ENCODE measurements at regions not wholly inside any gene's neighbourhood (a gene's known extent, or its start where the extent isn't known, plus 50 kb on each side); places are given as distances from the start of the nearest gene placed in this dataset.

GRCh38 chr2:122864728-122865127 lies 1109.3 kb downstream of the TSN start:
- Histone ChIP-seq H3K4me1 (ENCODE audit: low read length) (peaks cover 32% of the 10 kb centered on the region), H4K20me1 (ENCODE audit: insufficient read depth, low read length) (no peaks in the 10 kb centered on the region), H3K79me2 (ENCODE audit: low read length) (no peaks in the 10 kb centered on the region), H3K36me3 (replicated peaks; ENCODE audit: low read depth, low read length) (peaks cover 3% of the 10 kb centered on the region), H3K27me3 (ENCODE audit: low read depth, low read length) (no peaks in the 10 kb centered on the region), H3K9ac (ENCODE audit: low read length) (0 out of 2 replicates have a peak overlapping the region, but pooled peaks have one; percentile 42), H3K27ac (ENCODE audit: low read length) (peak overlapping the region; percentile 84; the same call in 1 of the 2 replicates), H3K9me3 (ENCODE audit: insufficient read depth, low read length) (peaks cover 5% of the 10 kb centered on the region; the same call in 1 of the 2 replicates), H2AFZ (ENCODE audit: low read depth, low read length) (no peak overlapping the region), H3K4me2 (ENCODE audit: low read length) (peak overlapping the region; percentile 85; the same call in 1 of the 2 replicates), H3K4me3 (ENCODE audit: low read length) (no peak overlapping the region)
- TF ChIP-seq CTCF (IDR thresholded peaks at IDR 0.05; ENCODE audit: low read depth, low read length), result no peak
- TF ChIP-seq EZH2phosphoT487 (IDR thresholded peaks at IDR 0.05; ENCODE audit: low read depth), result no peak

- peaks cover 5% of the 10 kb centered on the region; the same call in 1 of the 2 replicates for H3K9me3 ChIP-seq (ENCODE audit: insufficient read depth, low read length)
- H4K20me1 ChIP-seq (ENCODE audit: insufficient read depth, low read length), result no peaks in the 10 kb centered on the region
- H3K4me3 ChIP-seq (ENCODE audit: low read length), result no peak overlapping the region
- H3K27ac ChIP-seq (ENCODE audit: low read length), result no peak overlapping the region
- TF ChIP-seq CTCF (IDR thresholded peaks at IDR 0.05; ENCODE audit: low read depth, low read length) (no peak), EZH2phosphoT487 (IDR thresholded peaks at IDR 0.05; ENCODE audit: low read depth) (no peak)
- no peak overlapping the region for H2AFZ ChIP-seq (ENCODE audit: low read depth, low read length)
- H3K36me3 ChIP-seq (replicated peaks; ENCODE audit: low read depth, low read length), result peaks cover 3% of the 10 kb centered on the region
- no peaks in the 10 kb centered on the region for H3K79me2 ChIP-seq (ENCODE audit: low read length)
- no peaks in the 10 kb centered on the region for H3K27me3 ChIP-seq (ENCODE audit: low read depth, low read length)
- no peak overlapping the region for H3K9ac ChIP-seq (ENCODE audit: low read length)
- no peak overlapping the region for H3K4me2 ChIP-seq (ENCODE audit: low read length)
- peaks cover 32% of the 10 kb centered on the region for H3K4me1 ChIP-seq (ENCODE audit: low read length)
These were observed 1110.6 kb downstream of the TSN start for GRCh38 chr2:122866095-122866494.

- H3K36me3 ChIP-seq (replicated peaks; ENCODE audit: low read depth, low read length), result peaks cover 3% of the 10 kb centered on the region
- H3K4me3 ChIP-seq (ENCODE audit: low read length), result no peak overlapping the region
- no peak overlapping the region for H3K9ac ChIP-seq (ENCODE audit: low read length)
- H3K4me1 ChIP-seq (ENCODE audit: low read length), result peaks cover 24% of the 10 kb centered on the region
- H4K20me1 ChIP-seq (ENCODE audit: insufficient read depth, low read length), result no peaks in the 10 kb centered on the region
- H3K27me3 ChIP-seq (ENCODE audit: low read depth, low read length), result no peaks in the 10 kb centered on the region
- H3K27ac ChIP-seq (ENCODE audit: low read length), result no peak overlapping the region
- no peak overlapping the region for H2AFZ ChIP-seq (ENCODE audit: low read depth, low read length)
- no peak for TF ChIP-seq EZH2phosphoT487 (IDR thresholded peaks at IDR 0.05; ENCODE audit: low read depth)
- no peak for TF ChIP-seq CTCF (IDR thresholded peaks at IDR 0.05; ENCODE audit: low read depth, low read length)
- no peaks in the 10 kb centered on the region for H3K79me2 ChIP-seq (ENCODE audit: low read length)
- no peak overlapping the region for H3K4me2 ChIP-seq (ENCODE audit: low read length)
- H3K9me3 ChIP-seq (ENCODE audit: insufficient read depth, low read length), result peaks cover 5% of the 10 kb centered on the region; the same call in 1 of the 2 replicates
These were observed 1112.5 kb downstream of the TSN start for GRCh38 chr2:122867941-122868340.

- TF ChIP-seq EZH2phosphoT487 (IDR thresholded peaks at IDR 0.05; ENCODE audit: low read depth) (no peak), CTCF (IDR thresholded peaks at IDR 0.05; ENCODE audit: low read depth, low read length) (no peak)
- H3K4me1 ChIP-seq (ENCODE audit: low read length), result peaks cover 16% of the 10 kb centered on the region
- H3K9ac ChIP-seq (ENCODE audit: low read length), result no peak overlapping the region
- no peak overlapping the region for H3K4me3 ChIP-seq (ENCODE audit: low read length)
- H2AFZ ChIP-seq (ENCODE audit: low read depth, low read length), result no peak overlapping the region
- peaks cover 5% of the 10 kb centered on the region; the same call in 1 of the 2 replicates for H3K9me3 ChIP-seq (ENCODE audit: insufficient read depth, low read length)
- no peaks in the 10 kb centered on the region for H4K20me1 ChIP-seq (ENCODE audit: insufficient read depth, low read length)
- H3K4me2 ChIP-seq (ENCODE audit: low read length), result no peak overlapping the region
- no peak overlapping the region for H3K27ac ChIP-seq (ENCODE audit: low read length)
- H3K27me3 ChIP-seq (ENCODE audit: low read depth, low read length), result no peaks in the 10 kb centered on the region
- H3K79me2 ChIP-seq (ENCODE audit: low read length), result no peaks in the 10 kb centered on the region
- peaks cover 3% of the 10 kb centered on the region for H3K36me3 ChIP-seq (replicated peaks; ENCODE audit: low read depth, low read length)
These were observed 1113.3 kb downstream of the TSN start for GRCh38 chr2:122868646-122869275.

All from OCI-LY3 (cell line).